PC-3 (cell line): ENCODE measurements at regions not wholly inside any gene's neighbourhood (a gene's known extent, or its start where the extent isn't known, plus 50 kb on each side); places are given as distances from the start of the nearest gene placed in this dataset.

Experiments
- ATAC-seq: fragments of 200-7000 bp; cut with Tn5 transposase; 2 replicates; pipeline ENCODE4 v1.9.1; 2020; ENCODE audit warnings: mild to moderate bottlenecking, moderate library complexity
- BruUV-seq: library from RNA; stranded (reverse); fragments of 400-500 nt; replicated peaks from 2 replicates; lab custom pipeline; 2021; lab: Mats Ljungman, UMichigan
- CTCF ChIA-PET: fragments of 300-600 bp; sonication (Branson Sonifier 250); formaldehyde crosslinking; loops from one replicate; lab custom pipeline; 2022; ENCODE audit warnings: antibody characterized with exemption; lab: Charles Lee
- POLR2A ChIA-PET: fragments of 300-600 bp; sonication (Branson Sonifier 250); formaldehyde crosslinking; loops from one replicate; lab custom pipeline; 2022; ENCODE audit warnings: antibody characterized with exemption; ENCODE audit not compliant: unreplicated experiment; lab: Charles Lee
- DNase-seq: peaks from one replicate; pipeline ENCODE4 v3.0.0-alpha.2; 2015
- H2AFZ ChIP-seq: fragments of 300-600 bp; sonication (generic); 2 replicates; pipeline ENCODE4 v1.6.0; 2016; ENCODE audit warnings: antibody characterized with exemption, low read length
- H3F3A ChIP-seq: fragments of 300-600 bp; sonication (generic); one replicate; pipeline ENCODE4 v1.6.0; 2017; ENCODE audit warnings: antibody characterized with exemption, low read length, control low read depth, mild to moderate bottlenecking; ENCODE audit not compliant: unreplicated experiment
- H3K27ac ChIP-seq: fragments of 300-600 bp; sonication (generic); 2 replicates; pipeline ENCODE4 v1.5.1; 2016; ENCODE audit warnings: mild to moderate bottlenecking, low read length
- H3K27me3 ChIP-seq: fragments of 300-600 bp; sonication (generic); 2 replicates; pipeline ENCODE4 v1.6.1; 2016; ENCODE audit warnings: low read length, mixed read lengths
- H3K36me3 ChIP-seq: fragments of 300-600 bp; sonication (generic); 2 replicates; pipeline ENCODE4 v1.6.1; 2016; ENCODE audit warnings: low read depth, mixed run types, low read length, mixed read lengths
- H3K4me1 ChIP-seq: fragments of 300-600 bp; sonication (generic); 2 replicates; pipeline ENCODE4 v1.5.1; 2016; ENCODE audit warnings: low read length; ENCODE audit not compliant: insufficient read depth
- H3K4me2 ChIP-seq: fragments of 300-600 bp; sonication (generic); 2 replicates; pipeline ENCODE4 v1.6.0; 2016; ENCODE audit warnings: low read length
- H3K4me3 ChIP-seq: fragments of 300-600 bp; sonication (generic); 2 replicates; pipeline ENCODE4 v1.5.1; 2016; ENCODE audit warnings: mild to moderate bottlenecking, low read length, mixed read lengths
- H3K79me2 ChIP-seq: fragments of 300-600 bp; sonication (generic); 2 replicates; pipeline ENCODE4 v1.6.1; 2017; ENCODE audit warnings: low read length, mixed read lengths
- H3K9ac ChIP-seq: fragments of 300-600 bp; sonication (generic); 2 replicates; pipeline ENCODE4 v1.6.0; 2016; ENCODE audit warnings: mild to moderate bottlenecking, low read length
- H3K9me2 ChIP-seq: fragments of 300-600 bp; sonication (generic); replicated peaks from 2 replicates; pipeline ENCODE4 v1.6.1; 2016; ENCODE audit warnings: mixed run types, low read length, mixed read lengths
- H3K9me3 ChIP-seq: fragments of 300-600 bp; sonication (generic); 2 replicates; pipeline ENCODE4 v1.6.1; 2016; ENCODE audit warnings: low read length, mixed read lengths
- H4K20me1 ChIP-seq: fragments of 300-600 bp; sonication (generic); 2 replicates; pipeline ENCODE4 v1.6.1; 2016; ENCODE audit warnings: low read length, mixed read lengths
- EZH2 ChIP-seq: fragments of 300-600 bp; sonication (generic); IDR thresholded peaks from one replicate; pipeline ENCODE4 v1.6.1; 2017; ENCODE audit warnings: antibody characterized with exemption, mild to moderate bottlenecking, low read length; ENCODE audit not compliant: unreplicated experiment
- EZH2phosphoT487 ChIP-seq: fragments of 300-600 bp; sonication (generic); IDR thresholded peaks from 2 replicates; pipeline ENCODE4 v1.6.1; 2018; ENCODE audit warnings: mild to moderate bottlenecking, antibody characterized with exemption, low read length, borderline replicate concordance
- intact Hi-C: fragments of 100-400 bp; cut with micrococcal nuclease; formaldehyde crosslinking; loops from 2 replicates; pipeline ENCODE4 v1.9.0; 2023
- TF ChIP-seq, protein P1 (sequence below): fragments of 300-600 bp; sonication (generic); conservative IDR thresholded peaks from 2 replicates; pipeline ENCODE4 v1.5.1; 2017; ENCODE audit warnings: antibody characterized with exemption, low read depth, mild to moderate bottlenecking, low read length

- H4K20me1 ChIP-seq: no peaks in the 10 kb centered on the region
- H3K4me3 ChIP-seq: no peak overlapping the region
- DNase-seq (no peak), ATAC-seq (no peak)
- no peaks in the 10 kb centered on the region for H3K4me1 ChIP-seq
- intact Hi-C loops: no loop called here
- POLR2A ChIA-PET: no interaction called here
- CTCF ChIA-PET: no interaction called here
- no peak overlapping the region for H3K4me2 ChIP-seq
- H3K79me2 ChIP-seq: no peaks in the 10 kb centered on the region
- H3K36me3 ChIP-seq: no peaks in the 10 kb centered on the region
- H3K9me2 ChIP-seq: no peaks in the 10 kb centered on the region
- H3K27ac ChIP-seq: no peak overlapping the region
- TF ChIP-seq EZH2 (no peak), EZH2phosphoT487 (no peak)
- TF ChIP-seq, protein P1, sequence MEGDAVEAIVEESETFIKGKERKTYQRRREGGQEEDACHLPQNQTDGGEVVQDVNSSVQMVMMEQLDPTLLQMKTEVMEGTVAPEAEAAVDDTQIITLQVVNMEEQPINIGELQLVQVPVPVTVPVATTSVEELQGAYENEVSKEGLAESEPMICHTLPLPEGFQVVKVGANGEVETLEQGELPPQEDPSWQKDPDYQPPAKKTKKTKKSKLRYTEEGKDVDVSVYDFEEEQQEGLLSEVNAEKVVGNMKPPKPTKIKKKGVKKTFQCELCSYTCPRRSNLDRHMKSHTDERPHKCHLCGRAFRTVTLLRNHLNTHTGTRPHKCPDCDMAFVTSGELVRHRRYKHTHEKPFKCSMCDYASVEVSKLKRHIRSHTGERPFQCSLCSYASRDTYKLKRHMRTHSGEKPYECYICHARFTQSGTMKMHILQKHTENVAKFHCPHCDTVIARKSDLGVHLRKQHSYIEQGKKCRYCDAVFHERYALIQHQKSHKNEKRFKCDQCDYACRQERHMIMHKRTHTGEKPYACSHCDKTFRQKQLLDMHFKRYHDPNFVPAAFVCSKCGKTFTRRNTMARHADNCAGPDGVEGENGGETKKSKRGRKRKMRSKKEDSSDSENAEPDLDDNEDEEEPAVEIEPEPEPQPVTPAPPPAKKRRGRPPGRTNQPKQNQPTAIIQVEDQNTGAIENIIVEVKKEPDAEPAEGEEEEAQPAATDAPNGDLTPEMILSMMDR: no peak
- H3K9ac ChIP-seq: no peak overlapping the region
- no peaks in the 10 kb centered on the region for H3K27me3 ChIP-seq
- no peak overlapping the region for H2AFZ ChIP-seq
- BruUV-seq: no TSS peak
- H3F3A ChIP-seq: no peaks in the 10 kb centered on the region
- H3K9me3 ChIP-seq: no peaks in the 10 kb centered on the region
Observed at GRCh38 chr9:102594241-102594640, 400.9 kb upstream of the CYLC2 start.

GRCh38 chr9:102587281-102587680, 407.9 kb upstream of the CYLC2 start:
- no peaks in the 10 kb centered on the region for H3K79me2 ChIP-seq
- H3K4me2 ChIP-seq: no peak overlapping the region
- BruUV-seq: no TSS peak
- H3K4me1 ChIP-seq: no peaks in the 10 kb centered on the region
- no peak for DNase-seq
- no peak overlapping the region for H2AFZ ChIP-seq
- ChIA-PET POLR2A (no interaction called here), CTCF (no interaction called here)
- no peaks in the 10 kb centered on the region for H3K36me3 ChIP-seq
- intact Hi-C loops: no loop called here
- H3K9ac ChIP-seq: no peak overlapping the region
- no peaks in the 10 kb centered on the region for H4K20me1 ChIP-seq
- TF ChIP-seq EZH2: no peak
- TF ChIP-seq, protein P1: no peak
- no peak for TF ChIP-seq EZH2phosphoT487
- H3F3A ChIP-seq: no peaks in the 10 kb centered on the region
- H3K4me3 ChIP-seq: no peak overlapping the region
- no peak overlapping the region for H3K27ac ChIP-seq
- H3K9me2 ChIP-seq: no peaks in the 10 kb centered on the region
- no peaks in the 10 kb centered on the region for H3K27me3 ChIP-seq
- ATAC-seq: no peak
- H3K9me3 ChIP-seq: no peaks in the 10 kb centered on the region

DNA sequence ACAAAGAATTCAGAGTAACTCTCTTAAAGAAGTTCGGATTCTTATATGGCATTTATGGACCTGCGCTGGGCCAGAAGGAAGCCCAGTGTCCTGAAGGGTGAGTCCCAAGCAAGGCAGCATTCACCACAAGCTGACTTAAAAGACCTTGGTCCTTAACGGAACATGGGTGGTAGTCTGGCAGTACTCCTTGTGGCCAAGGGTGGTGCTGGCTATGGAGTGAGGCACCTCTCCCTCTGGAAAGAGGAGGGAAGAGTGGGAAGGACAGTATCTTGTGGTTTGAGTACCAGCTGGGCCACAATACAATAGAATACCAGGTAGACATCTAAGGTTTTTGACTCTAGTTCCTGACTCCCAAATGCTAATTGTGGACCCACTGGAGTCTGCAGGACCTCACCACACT, 425.7 kb upstream of the CYLC2 start:
- Histone ChIP-seq H3K9me2 (no peaks in the 10 kb centered on the region), H3K4me2 (no peak overlapping the region), H4K20me1 (no peaks in the 10 kb centered on the region), H3K4me1 (no peaks in the 10 kb centered on the region), H3F3A (no peaks in the 10 kb centered on the region), H3K4me3 (no peak overlapping the region), H3K9me3 (no peaks in the 10 kb centered on the region), H3K36me3 (no peaks in the 10 kb centered on the region), H2AFZ (no peak overlapping the region), H3K27ac (no peak overlapping the region), H3K79me2 (no peaks in the 10 kb centered on the region), H3K9ac (no peak overlapping the region), H3K27me3 (no peaks in the 10 kb centered on the region)
- intact Hi-C loops: no loop called here
- no TSS peak for BruUV-seq
- POLR2A ChIA-PET: no interaction called here
- ATAC-seq (no peak), DNase-seq (no peak)
- CTCF ChIA-PET: no interaction called here
- TF ChIP-seq, protein P1: no peak
- TF ChIP-seq EZH2phosphoT487 (no peak), EZH2 (no peak)
